NCI-H1694 (cell line): ENCODE measurements at regions not wholly inside any gene's neighbourhood (a gene's known extent, or its start where the extent isn't known, plus 50 kb on each side); places are given as distances from the start of the nearest gene placed in this dataset.
"Not testable (repeated sequence)": the region's sequence is repeated elsewhere in the genome, so short reads cannot be mapped to it uniquely, and the experiment has no call there.

Experiments used
- DNase-seq: peaks from one replicate; lab custom pipeline; 2025; lab: John Stamatoyannopoulos, UW

- no peak for DNase-seq
Measured at GRCh38 chr12:78338054-78338785, 507.5 kb downstream of the NAV3 start.

GRCh38 chr12:78340406-78340805 is 509.7 kb downstream of the NAV3 start:
- no peak for DNase-seq

DNA sequence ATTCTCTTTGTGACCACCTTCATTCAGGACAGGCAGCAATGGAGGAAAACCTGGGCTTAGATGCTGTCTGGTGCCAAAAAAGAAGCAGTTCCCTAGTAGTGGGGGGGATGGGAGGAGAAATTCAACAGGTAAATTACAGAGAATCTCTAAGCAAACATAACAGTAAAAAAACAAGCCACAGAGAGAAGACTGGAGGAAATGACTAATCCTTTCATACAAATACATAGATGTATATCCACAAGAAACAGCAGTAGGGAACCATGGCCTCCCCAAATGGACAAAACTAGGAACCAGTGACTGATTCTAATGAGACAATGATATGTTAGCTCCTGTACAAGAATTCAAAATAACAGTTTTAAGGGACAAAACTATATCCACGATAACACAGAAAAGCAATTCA is 513.0 kb downstream of the NAV3 start:
- no peak for DNase-seq

DNA sequence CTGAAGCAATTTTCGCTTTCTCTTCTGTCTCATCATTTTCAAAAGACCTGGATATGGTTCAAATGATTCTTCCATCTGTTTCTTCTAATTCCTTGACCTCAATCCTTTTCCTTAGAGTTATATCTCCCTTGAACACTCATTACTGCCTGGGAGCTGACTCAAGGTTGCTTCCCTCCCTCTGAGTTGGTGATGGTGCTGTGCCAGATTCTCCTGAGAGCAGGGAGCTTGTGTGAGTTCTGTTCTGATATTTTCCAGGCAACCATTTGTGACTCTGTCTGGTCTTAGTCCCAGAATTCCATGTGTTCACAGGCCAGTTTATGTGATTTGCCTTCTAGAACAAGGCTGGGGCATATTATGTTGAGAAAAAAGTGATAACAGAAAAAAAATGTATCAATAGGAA is 505.1 kb upstream of the SYT1 start:
- DNase-seq = no peak

DNA sequence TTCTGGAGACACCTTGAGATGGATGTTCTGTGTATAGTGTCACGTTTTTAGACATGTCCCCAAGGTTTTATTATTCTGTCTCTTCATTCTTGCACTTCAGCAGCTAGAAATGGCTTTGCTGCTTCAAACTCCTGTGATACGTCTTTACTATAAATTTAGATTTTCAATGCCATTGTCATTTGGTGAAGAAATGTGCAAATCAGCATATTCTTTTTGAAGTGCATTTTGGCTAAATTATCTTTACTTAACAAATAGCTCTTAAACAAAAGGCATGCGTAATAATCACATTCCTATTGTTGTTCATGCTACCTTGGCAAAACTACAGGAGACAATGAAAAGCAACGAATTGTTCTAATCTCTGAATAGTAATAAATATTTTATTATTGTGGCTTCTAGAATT is 502.9 kb upstream of the SYT1 start:
- no peak for DNase-seq

DNA sequence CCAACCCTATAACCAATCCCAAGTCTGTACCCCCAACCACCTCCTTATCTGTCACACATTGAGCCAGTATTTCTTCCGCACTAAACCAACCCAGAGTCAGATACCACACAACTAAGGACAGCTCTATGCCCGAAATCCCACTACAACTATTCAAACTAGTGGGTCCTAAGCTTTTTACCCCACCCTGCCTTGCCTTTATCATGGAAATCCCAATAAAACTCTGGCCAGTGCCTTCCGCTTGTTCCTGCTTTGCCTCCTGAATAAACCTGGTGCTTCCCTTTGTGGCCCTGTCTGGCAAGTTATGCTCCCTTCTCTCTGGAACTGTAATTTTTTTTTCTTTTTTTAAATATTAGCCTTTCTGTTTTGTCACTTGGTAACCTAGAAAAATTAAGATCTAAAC is 493.3 kb upstream of the SYT1 start:
- DNase-seq = no peak

- DNase-seq = peak; percentile 51
Measured at GRCh38 chr12:78375461-78375860, 489.1 kb upstream of the SYT1 start.

GRCh38 chr12:78376257-78376656 is 488.3 kb upstream of the SYT1 start:
- no peak for DNase-seq

DNA sequence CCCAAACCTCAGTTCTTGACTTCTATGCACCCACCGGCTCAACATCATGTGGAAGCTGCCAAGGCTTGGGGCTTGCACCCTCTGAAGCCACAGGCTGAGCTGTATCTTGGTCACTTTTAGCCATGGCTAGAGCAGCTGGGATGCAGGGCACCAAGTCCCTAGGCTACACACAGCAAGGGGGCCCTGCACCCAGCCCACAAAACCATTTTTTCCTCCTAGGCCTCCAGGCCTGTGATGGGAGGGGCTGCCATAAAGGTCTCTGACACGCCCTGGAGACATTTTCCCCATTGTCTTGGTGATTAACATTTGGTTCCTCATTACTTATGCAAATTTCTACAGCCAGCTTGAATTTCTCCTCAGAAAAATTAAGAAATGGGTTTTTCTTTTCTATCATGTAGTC is 485.5 kb upstream of the SYT1 start:
- DNase-seq = not testable (repeated sequence)

- DNase-seq = no peak
Measured at GRCh38 chr12:78383414-78383813, 481.2 kb upstream of the SYT1 start.

- DNase-seq = no peak
Measured at GRCh38 chr12:78384541-78384940, 480.0 kb upstream of the SYT1 start.

DNA sequence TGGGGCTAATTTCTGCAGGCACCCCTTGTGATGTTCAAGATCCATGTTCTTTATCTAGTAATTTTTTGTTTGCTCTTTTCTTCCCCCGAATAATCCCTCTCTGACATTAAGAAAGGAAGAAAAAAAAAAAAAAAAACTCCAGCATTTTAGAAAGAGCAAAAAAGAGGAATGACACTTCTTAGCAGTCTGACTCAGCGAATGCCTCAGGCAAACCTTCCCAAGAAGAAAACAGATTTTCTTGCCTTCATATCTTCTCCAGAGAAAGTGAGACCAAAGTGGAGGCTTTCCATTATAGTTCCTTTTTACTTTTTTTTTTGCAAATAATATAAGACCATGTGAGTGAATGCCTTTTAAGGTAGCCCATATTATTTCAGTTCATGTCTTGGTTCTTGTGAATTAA is 479.0 kb upstream of the SYT1 start:
- DNase-seq = no peak

DNA sequence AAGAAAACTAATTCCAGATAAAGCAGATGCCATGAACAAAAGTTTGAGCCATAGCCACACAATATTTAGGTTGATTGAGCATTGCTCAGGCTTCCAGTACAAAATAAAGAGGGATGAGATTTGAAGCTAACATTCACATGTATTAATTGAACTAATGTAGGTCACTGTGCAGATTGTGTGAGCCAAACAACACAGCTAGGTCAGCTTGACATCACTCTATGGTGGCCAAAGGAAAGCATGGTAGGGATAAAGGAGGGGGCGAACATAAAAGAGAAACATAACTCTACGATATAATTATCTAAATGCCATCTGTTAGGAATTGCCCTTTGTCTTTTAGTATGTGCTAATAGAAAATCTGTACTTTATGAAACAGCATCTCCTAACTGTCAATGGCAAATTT is 477.7 kb upstream of the SYT1 start:
- DNase-seq = peak; percentile 6

DNA sequence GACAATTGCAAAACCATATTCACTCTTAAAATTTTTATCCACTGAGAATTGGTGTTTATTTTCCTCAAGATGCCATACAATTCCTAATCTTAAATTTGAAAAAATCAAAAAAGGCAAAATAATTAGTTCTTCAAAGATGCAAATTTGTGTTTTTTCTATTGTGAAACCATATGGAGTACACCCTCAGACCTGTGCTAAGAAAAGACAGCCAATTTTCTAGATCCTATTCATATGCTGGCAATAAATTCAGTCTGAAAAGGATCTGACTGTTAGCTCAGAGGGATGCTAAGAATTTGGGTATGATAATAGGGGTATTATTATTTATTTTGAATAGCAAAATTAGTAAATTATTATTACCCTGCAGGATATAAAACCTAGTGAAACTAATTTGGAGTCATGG is 476.9 kb upstream of the SYT1 start:
- DNase-seq = no peak

- no peak for DNase-seq
Measured at GRCh38 chr12:78388461-78388860, 476.1 kb upstream of the SYT1 start.

DNA sequence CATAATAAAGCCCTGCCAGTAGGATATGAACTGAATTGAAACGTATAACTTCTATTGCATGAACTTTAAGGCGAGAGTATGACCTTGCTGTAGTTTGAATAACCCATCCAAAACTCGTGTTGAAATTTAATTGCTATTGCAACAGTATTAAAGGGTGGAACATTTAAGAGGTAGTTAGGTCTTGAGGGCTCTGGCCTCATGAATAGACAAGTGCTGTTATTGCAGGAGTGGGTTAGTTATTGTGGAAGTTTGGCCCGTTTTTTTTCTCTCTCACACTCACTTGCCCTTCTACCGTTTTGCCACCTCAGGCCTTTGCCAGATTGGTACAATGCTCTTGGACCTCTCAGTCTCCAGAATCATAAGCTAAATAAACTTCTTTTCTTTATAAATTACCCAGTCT is 473.7 kb upstream of the SYT1 start:
- DNase-seq = no peak

- DNase-seq = peak; percentile 30
Measured at GRCh38 chr12:78392918-78393317, 471.7 kb upstream of the SYT1 start.

GRCh38 chr12:78395961-78396360 is 468.6 kb upstream of the SYT1 start:
- DNase-seq = no peak

DNA sequence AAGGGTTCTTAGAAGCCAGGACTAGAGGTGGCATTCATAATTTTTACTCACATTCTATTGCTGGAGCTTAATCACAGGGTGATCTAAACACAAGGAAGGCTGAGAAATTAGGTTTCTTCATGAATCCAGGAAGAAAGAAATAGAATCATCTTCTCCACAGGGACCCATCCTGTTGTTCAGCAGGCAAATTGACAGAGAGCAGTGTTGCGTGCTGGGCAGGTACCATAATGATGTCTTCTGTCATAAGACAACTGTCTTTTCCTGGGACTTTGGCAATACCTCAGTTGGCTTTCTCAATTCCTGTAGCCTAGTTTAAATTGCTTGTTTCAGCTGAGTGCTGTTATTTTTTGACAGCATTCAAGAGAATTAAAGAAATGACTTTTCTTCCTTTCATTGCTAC is 468.0 kb upstream of the SYT1 start:
- DNase-seq = no peak

DNA sequence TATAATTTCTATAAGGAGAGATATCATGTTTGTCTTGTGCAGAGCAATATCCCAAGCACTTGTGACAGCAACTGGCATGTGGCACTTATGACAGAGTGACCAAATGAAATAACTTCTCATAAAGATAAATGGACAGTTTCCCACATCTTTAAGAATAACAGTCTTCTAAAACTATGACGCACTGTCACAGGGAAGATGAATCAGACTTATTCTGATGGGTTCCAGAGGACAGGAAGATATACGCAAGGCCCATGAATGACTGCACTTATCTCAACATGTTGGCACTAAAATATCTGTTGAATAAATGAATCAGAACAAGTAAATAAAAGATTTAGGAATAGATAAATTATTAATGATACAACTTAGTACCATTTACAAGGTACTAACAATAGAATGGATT is 465.8 kb upstream of the SYT1 start:
- no peak for DNase-seq

DNA sequence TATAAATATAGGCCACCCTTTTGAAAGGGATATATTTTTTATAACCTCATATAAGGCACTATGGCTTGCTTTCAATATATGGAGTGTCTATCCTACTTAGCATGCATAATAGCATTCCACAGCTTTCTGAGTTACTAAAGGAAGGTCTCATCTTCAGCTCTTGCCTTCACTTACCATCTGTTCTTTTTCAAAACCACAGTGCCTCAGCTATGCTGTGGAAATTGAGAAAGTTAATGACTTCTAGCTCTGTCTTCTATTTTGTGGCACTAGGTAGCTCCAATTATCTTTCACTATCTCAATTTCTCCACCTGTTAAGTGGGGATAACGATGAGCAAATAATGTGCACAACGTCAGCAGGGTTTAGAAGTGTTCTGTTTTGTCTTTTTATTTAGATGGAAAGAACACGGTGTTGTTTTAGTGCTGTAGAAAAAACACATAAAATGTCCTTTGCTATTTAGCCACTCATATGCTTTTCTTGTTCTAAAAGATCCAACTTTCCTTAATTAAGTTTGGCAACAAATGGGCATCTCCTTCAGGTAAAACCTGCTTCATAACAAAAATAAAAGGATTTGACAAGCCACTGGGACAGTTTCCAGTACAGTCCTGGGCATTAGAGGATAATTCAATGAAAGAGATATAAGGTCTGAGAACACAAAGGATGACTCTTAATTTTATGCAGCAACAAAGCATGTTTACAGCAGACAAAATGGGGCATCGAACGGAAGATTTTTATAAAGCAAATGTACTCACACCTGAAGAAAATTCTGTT is 462.0 kb upstream of the SYT1 start:
- no peak for DNase-seq

DNA sequence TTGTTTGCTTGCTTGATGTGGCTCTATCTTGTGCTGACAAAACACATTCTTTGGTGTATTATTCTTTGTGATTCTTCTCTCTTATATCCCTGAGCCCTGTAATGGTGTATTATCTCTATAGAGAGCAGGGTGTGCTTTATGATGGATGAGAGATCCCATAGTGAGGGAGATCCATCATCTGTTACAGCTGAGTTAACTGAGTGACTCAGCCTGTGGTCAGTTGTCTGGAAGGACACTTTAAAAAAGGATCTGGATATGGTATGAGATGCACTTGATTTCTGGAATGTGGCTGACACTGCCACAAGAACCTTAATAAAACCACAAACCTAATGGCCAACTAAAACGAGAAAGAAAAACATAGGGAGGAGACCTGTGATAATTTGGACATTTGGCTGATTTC is 461.4 kb upstream of the SYT1 start:
- DNase-seq = no peak

GRCh38 chr12:78403681-78404080 is 460.9 kb upstream of the SYT1 start:
- DNase-seq = no peak

DNA sequence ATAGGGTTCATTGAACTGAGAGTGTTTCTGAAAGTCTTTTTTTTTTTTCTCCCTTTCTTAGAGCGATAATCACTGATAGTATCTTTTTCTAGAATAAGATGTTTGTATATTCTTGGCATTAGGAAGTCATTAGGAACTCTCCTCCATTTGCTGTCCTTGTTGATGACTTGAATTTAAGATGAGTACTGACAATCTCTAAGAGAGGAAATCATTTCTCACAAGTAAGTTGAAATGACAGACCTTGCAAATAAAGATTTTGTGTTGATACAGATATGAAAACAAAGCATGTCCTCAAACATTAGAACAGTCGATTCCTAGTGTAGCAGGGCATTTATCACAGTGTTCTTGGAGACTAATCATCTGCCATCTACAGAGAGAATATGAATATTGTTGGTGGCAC is 458.4 kb upstream of the SYT1 start:
- no peak for DNase-seq
